Cardiac muscle cell (in vitro differentiated cells and primary cell): ENCODE measurements at regions not wholly inside any gene's neighbourhood (a gene's known extent, or its start where the extent isn't known, plus 50 kb on each side); places are given as distances from the start of the nearest gene placed in this dataset.

Experiments
- DNase-seq, 2 donors: peaks; one replicate each; pipeline versions ENCODE4 v3.0.0 to v3.0.0-alpha.2; 2010 to 2017; ENCODE audit warnings: low read depth in 1 of 2, low spot score in 1 of 2
- H3K27ac ChIP-seq: fragments of 200-600 bp; sonication (generic); 2 replicates; pipeline ENCODE4 v1.5.1; 2016
- H3K27me3 ChIP-seq: fragments of 200-600 bp; sonication (generic); 2 replicates; pipeline ENCODE4 v1.6.0; 2016; ENCODE audit warnings: control low read depth
- H3K36me3 ChIP-seq: fragments of 200-600 bp; sonication (generic); 2 replicates; pipeline ENCODE4 v1.5.1; 2016; ENCODE audit warnings: control low read depth
- H3K4me1 ChIP-seq: fragments of 200-600 bp; sonication (generic); 2 replicates; pipeline ENCODE4 v1.8.1; 2017; ENCODE audit warnings: low read depth, mild to moderate bottlenecking, mixed run types
- H3K4me3 ChIP-seq: fragments of 200-600 bp; sonication (generic); 2 replicates; pipeline ENCODE4 v1.5.1; 2016; ENCODE audit warnings: mild to moderate bottlenecking
- H3K9me3 ChIP-seq: fragments of 200-600 bp; sonication (generic); 2 replicates; pipeline ENCODE4 v1.5.1; 2017; ENCODE audit warnings: low read depth, mild to moderate bottlenecking, control low read depth
- TF ChIP-seq, protein P1 (sequence below): IDR thresholded peaks from 2 replicates; pipeline ENCODE4 v1.5.1; 2012; ENCODE audit warnings: low read depth, mild to moderate bottlenecking, low read length

GRCh38 chr13:85586856-85587255, 212.4 kb downstream of the SLITRK6 start:
- Histone ChIP-seq H3K27me3 (no peaks in the 10 kb centered on the region), H3K27ac (no peak overlapping the region), H3K36me3 (no peaks in the 10 kb centered on the region), H3K9me3 (no peaks in the 10 kb centered on the region), H3K4me1 (no peaks in the 10 kb centered on the region), H3K4me3 (no peak overlapping the region)
- DNase-seq, result no peak
- TF ChIP-seq, protein P1, sequence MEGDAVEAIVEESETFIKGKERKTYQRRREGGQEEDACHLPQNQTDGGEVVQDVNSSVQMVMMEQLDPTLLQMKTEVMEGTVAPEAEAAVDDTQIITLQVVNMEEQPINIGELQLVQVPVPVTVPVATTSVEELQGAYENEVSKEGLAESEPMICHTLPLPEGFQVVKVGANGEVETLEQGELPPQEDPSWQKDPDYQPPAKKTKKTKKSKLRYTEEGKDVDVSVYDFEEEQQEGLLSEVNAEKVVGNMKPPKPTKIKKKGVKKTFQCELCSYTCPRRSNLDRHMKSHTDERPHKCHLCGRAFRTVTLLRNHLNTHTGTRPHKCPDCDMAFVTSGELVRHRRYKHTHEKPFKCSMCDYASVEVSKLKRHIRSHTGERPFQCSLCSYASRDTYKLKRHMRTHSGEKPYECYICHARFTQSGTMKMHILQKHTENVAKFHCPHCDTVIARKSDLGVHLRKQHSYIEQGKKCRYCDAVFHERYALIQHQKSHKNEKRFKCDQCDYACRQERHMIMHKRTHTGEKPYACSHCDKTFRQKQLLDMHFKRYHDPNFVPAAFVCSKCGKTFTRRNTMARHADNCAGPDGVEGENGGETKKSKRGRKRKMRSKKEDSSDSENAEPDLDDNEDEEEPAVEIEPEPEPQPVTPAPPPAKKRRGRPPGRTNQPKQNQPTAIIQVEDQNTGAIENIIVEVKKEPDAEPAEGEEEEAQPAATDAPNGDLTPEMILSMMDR, result no peak

GRCh38 chr13:85586422-85586831, 212.8 kb downstream of the SLITRK6 start:
- no peaks in the 10 kb centered on the region for H3K36me3 ChIP-seq
- H3K4me1 ChIP-seq, result no peaks in the 10 kb centered on the region
- no peaks in the 10 kb centered on the region for H3K27me3 ChIP-seq
- H3K27ac ChIP-seq, result no peak overlapping the region
- TF ChIP-seq, protein P1, result no peak
- no peaks in the 10 kb centered on the region for H3K9me3 ChIP-seq
- no peak overlapping the region for H3K4me3 ChIP-seq
- no peak for DNase-seq

GRCh38 chr13:85582890-85583289, 216.3 kb downstream of the SLITRK6 start:
- Histone ChIP-seq H3K36me3 (no peaks in the 10 kb centered on the region), H3K27ac (no peak overlapping the region), H3K4me3 (no peak overlapping the region), H3K27me3 (no peaks in the 10 kb centered on the region), H3K9me3 (no peaks in the 10 kb centered on the region), H3K4me1 (no peaks in the 10 kb centered on the region)
- no peak for DNase-seq
- TF ChIP-seq, protein P1, result no peak

DNA sequence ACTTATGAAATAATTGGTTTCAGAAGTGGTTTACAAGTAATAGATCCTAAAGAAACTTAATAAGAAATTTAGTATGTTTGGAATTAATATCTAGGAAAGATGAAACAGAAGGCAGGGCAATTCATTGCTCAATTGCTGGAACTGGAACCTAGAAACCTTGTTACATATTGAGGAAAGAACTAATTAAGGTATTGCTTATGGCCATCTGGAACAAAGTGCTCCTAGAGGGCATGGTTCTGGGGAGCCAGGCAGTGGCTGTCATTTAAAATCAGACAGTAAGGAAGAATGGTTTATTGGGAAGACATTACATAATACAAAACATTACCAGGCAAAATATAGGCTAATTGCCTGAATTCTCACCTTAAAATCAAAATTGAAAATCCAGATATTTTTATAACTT, 224.1 kb downstream of the SLITRK6 start:
- no peak for DNase-seq
- Histone ChIP-seq H3K4me3 (no peak overlapping the region), H3K27me3 (no peaks in the 10 kb centered on the region), H3K36me3 (no peaks in the 10 kb centered on the region), H3K9me3 (no peaks in the 10 kb centered on the region), H3K27ac (no peak overlapping the region), H3K4me1 (no peaks in the 10 kb centered on the region)
- TF ChIP-seq, protein P1, result no peak

DNA sequence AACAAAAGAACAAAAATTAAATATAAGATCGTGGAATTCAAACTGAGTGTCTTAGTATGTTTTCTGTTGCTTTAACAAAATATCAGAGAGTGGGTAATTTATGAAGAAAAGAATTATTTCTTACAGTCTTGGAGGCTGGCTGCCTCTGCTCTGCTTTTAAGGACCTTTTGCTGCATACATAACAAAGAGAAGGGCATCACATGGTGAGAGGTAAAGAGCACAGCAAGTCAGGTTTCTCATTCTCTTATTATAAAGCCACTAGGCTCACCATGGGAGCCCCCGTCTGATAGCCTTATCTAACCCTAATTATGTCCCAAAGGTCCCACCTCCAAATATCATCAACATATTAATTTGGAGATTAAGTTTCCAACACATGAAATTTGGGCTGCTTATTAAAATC, 231.3 kb downstream of the SLITRK6 start:
- no peak for DNase-seq
- no peak overlapping the region for H3K4me3 ChIP-seq
- TF ChIP-seq, protein P1, result no peak

DNA sequence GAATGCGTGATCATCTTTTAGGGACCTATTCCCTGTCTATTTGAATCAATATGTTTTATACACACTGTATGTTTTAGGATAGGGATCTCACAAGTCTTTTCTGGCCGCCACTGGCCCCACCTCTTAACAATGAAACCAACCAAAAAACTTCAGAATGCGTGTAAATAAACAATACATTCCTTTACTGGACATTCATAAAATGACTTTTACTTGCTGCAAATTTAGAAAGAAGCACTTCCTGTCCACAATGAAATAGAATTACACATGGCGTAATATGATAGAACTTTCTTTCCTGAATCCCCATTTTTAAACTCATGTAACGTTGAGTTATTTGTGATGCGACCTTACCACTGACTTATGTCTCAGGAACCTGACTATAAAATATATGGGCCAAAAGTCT, 233.6 kb downstream of the SLITRK6 start:
- TF ChIP-seq, protein P1, result no peak
- no peak for DNase-seq
- no peaks in the 10 kb centered on the region for H3K4me1 ChIP-seq
- H3K9me3 ChIP-seq, result no peaks in the 10 kb centered on the region
- H3K27ac ChIP-seq, result no peak overlapping the region
- H3K36me3 ChIP-seq, result no peaks in the 10 kb centered on the region
- H3K27me3 ChIP-seq, result no peaks in the 10 kb centered on the region
- H3K4me3 ChIP-seq, result no peak overlapping the region

More for the DNA sequence above, 231.3 kb downstream of the SLITRK6 start:
- Histone ChIP-seq H3K27me3 (no peaks in the 10 kb centered on the region), H3K9me3 (no peaks in the 10 kb centered on the region), H3K4me1 (no peaks in the 10 kb centered on the region), H3K36me3 (no peaks in the 10 kb centered on the region), H3K27ac (no peak overlapping the region)
